H9 (cell line): ENCODE measurements at regions not wholly inside any gene's neighbourhood (a gene's known extent, or its start where the extent isn't known, plus 50 kb on each side); places are given as distances from the start of the nearest gene placed in this dataset.

Experiments
- DNase-seq: peaks from one replicate; pipeline ENCODE4 v3.0.0-alpha.2; 2017
- H2AFZ ChIP-seq: one replicate; pipeline ENCODE4 v1.6.1; 2013; ENCODE audit warnings: mild to moderate bottlenecking, low read length, control low read depth, moderate library complexity
- H2AK5ac ChIP-seq: 2 replicates; pipeline ENCODE4 v1.6.1; 2013; ENCODE audit warnings: low read length, control low read depth, mixed read lengths; ENCODE audit not compliant: insufficient read length
- H2BK120ac ChIP-seq: one replicate; pipeline ENCODE4 v1.6.1; 2013; ENCODE audit warnings: low read depth, mild to moderate bottlenecking, low read length, control low read depth, inconsistent platforms; ENCODE audit not compliant: poor library complexity, severe bottlenecking
- H2BK12ac ChIP-seq: 2 replicates; pipeline ENCODE4 v1.6.1; 2013; ENCODE audit warnings: low read length, control low read depth, mixed read lengths, low read depth; ENCODE audit not compliant: insufficient read length
- H2BK15ac ChIP-seq: 2 replicates; pipeline ENCODE4 v1.6.1; 2013; ENCODE audit warnings: low read depth, low read length, control low read depth
- H2BK20ac ChIP-seq: one replicate; pipeline ENCODE4 v1.6.1; 2013; ENCODE audit warnings: low read depth, mild to moderate bottlenecking, low read length, control low read depth, inconsistent platforms; ENCODE audit not compliant: poor library complexity, severe bottlenecking
- H2BK5ac ChIP-seq: 2 replicates; pipeline ENCODE4 v1.6.1; 2013; ENCODE audit warnings: low read length, control low read depth, mixed read lengths; ENCODE audit not compliant: insufficient read length
- H3K14ac ChIP-seq: 2 replicates; pipeline ENCODE4 v1.6.1; 2013; ENCODE audit warnings: low read length, control low read depth; ENCODE audit not compliant: insufficient read depth
- H3K18ac ChIP-seq: 2 replicates; pipeline ENCODE4 v1.6.1; 2013; ENCODE audit warnings: low read depth, mild to moderate bottlenecking, mixed read lengths, low read length, control low read depth; ENCODE audit not compliant: insufficient read length
- H3K23ac ChIP-seq: 2 replicates; pipeline ENCODE4 v1.6.1; 2013; ENCODE audit warnings: low read length, control low read depth, mixed read lengths, low read depth; ENCODE audit not compliant: insufficient read length
- H3K23me2 ChIP-seq: 2 replicates; pipeline ENCODE4 v1.6.1; 2013; ENCODE audit warnings: low read depth, mild to moderate bottlenecking, mixed read lengths, low read length, control low read depth; ENCODE audit not compliant: insufficient read length, poor library complexity, severe bottlenecking
- H3K27ac ChIP-seq: 2 replicates; pipeline ENCODE4 v1.5.1; 2013; ENCODE audit warnings: low read length, control low read depth, mixed read lengths, low read depth; ENCODE audit not compliant: insufficient read length
- H3K27me3 ChIP-seq: 2 replicates; pipeline ENCODE4 v1.6.1; 2013; ENCODE audit warnings: low read length, control low read depth, inconsistent platforms; ENCODE audit not compliant: insufficient read depth
- H3K4ac ChIP-seq: 2 replicates; pipeline ENCODE4 v1.6.1; 2013; ENCODE audit warnings: low read depth, mild to moderate bottlenecking, control low read depth, inconsistent platforms, low read length, moderate library complexity
- H3K4me1 ChIP-seq: 2 replicates; pipeline ENCODE4 v1.6.1; 2013; ENCODE audit warnings: low read length, control low read depth, inconsistent platforms; ENCODE audit not compliant: insufficient read depth
- H3K4me2 ChIP-seq: 2 replicates; pipeline ENCODE4 v1.6.1; 2013; ENCODE audit warnings: low read length, control low read depth, mixed read lengths; ENCODE audit not compliant: insufficient read length, insufficient read depth
- H3K56ac ChIP-seq: 2 replicates; pipeline ENCODE4 v1.6.1; 2013; ENCODE audit warnings: low read depth, mild to moderate bottlenecking, mixed read lengths, low read length, control low read depth; ENCODE audit not compliant: insufficient read length
- H3K79me1 ChIP-seq: 2 replicates; pipeline ENCODE4 v1.6.1; 2013; ENCODE audit warnings: low read depth, mild to moderate bottlenecking, moderate library complexity, low read length, control low read depth, inconsistent platforms; ENCODE audit not compliant: insufficient read depth, poor library complexity, severe bottlenecking
- H3K79me2 ChIP-seq: 2 replicates; pipeline ENCODE4 v1.6.1; 2013; ENCODE audit warnings: low read length, control low read depth, inconsistent platforms; ENCODE audit not compliant: insufficient read depth
- H3K9ac ChIP-seq: 2 replicates; pipeline ENCODE4 v1.6.1; 2013; ENCODE audit warnings: low read length, control low read depth, mixed read lengths; ENCODE audit not compliant: insufficient read length; ENCODE audit errors: extremely low read depth
- H3K9me3 ChIP-seq: one replicate; pipeline ENCODE4 v1.6.1; 2013; ENCODE audit warnings: low read depth, low read length, inconsistent platforms; ENCODE audit not compliant: control insufficient read depth
- H3T11ph ChIP-seq: one replicate; pipeline ENCODE4 v1.6.1; 2013; ENCODE audit warnings: mild to moderate bottlenecking, low read length, control low read depth, inconsistent platforms
- H4K20me1 ChIP-seq: one replicate; pipeline ENCODE4 v1.6.1; 2013; ENCODE audit not compliant: control insufficient read depth, insufficient read length, insufficient read depth
- H4K5ac ChIP-seq: 2 replicates; pipeline ENCODE4 v1.6.1; 2013; ENCODE audit warnings: low read depth, mild to moderate bottlenecking, mixed read lengths, low read length, control low read depth; ENCODE audit not compliant: insufficient read length
- H4K8ac ChIP-seq: replicated peaks from 2 replicates; pipeline ENCODE4 v1.6.1; 2013; ENCODE audit warnings: low read length, control low read depth, mixed read lengths, low read depth; ENCODE audit not compliant: insufficient read length
- H4K91ac ChIP-seq: 2 replicates; pipeline ENCODE4 v1.6.1; 2013; ENCODE audit warnings: low read depth, mild to moderate bottlenecking, moderate library complexity, mixed read lengths, low read length, control low read depth; ENCODE audit not compliant: insufficient read length
- H3K27ac Mint-ChIP-seq, 3 experiments: 2 replicates in 2 of 3; 3 replicates in 1 of 3; pipeline ENCODE4 v1.8.0; 2020 to 2021; ENCODE audit warnings: mixed read lengths in 3 of 3, mild to moderate bottlenecking in 1 of 3, moderate library complexity in 1 of 3
- H3K27me3 Mint-ChIP-seq: 2 replicates; pipeline ENCODE4 v1.8.0; 2021; ENCODE audit warnings: low read depth, mild to moderate bottlenecking, moderate library complexity, mixed read lengths
- H3K36me3 Mint-ChIP-seq, 3 experiments: 2 replicates in 2 of 3; 3 replicates in 1 of 3; pipeline ENCODE4 v1.8.0; 2020 to 2021; ENCODE audit warnings: low read depth in 3 of 3, mixed read lengths in 3 of 3; ENCODE audit not compliant: insufficient read depth in 1 of 3
- H3K4me1 Mint-ChIP-seq, 2 experiments: 2 replicates each; pipeline ENCODE4 v1.8.0; 2020; ENCODE audit warnings: mixed read lengths in 2 of 2
- H3K4me3 Mint-ChIP-seq, 2 experiments: 2 replicates in 1 of 2; 3 replicates in 1 of 2; pipeline ENCODE4 v1.8.0; 2020 to 2021; ENCODE audit warnings: mild to moderate bottlenecking in 2 of 2, mixed read lengths in 2 of 2, moderate library complexity in 1 of 2
- H3K9me3 Mint-ChIP-seq, 2 experiments: 2 replicates in 1 of 2; 3 replicates in 1 of 2; pipeline ENCODE4 v1.8.0; 2020; ENCODE audit warnings: mild to moderate bottlenecking in 2 of 2, mixed read lengths in 2 of 2, moderate library complexity in 1 of 2
- CTCF ChIP-seq: fragments of 200-600 bp; sonication (generic); conservative IDR thresholded peaks from 3 replicates; pipeline ENCODE4 v1.8.0; 2021; ENCODE audit warnings: antibody characterized with exemption, mild to moderate bottlenecking
- WGBS: extraction: QIAGEN DNeasy Blood & Tissue Kit; methylation state at CpG from one replicate; pipeline ENCODE4 v1.1.7; 2013; ENCODE audit warnings: missing lambda C conversion rate, low lambda C conversion rate, mixed read lengths; ENCODE audit not compliant: insufficient read length; ENCODE audit errors: extremely low coverage; 5-methylcytosine and 5-hydroxymethylcytosine counted together

GRCh38 chr22:48459259-48459658 lies 1368.4 kb downstream of the BRD1 start:
- Histone ChIP-seq H3K4me1 (no peaks in the 10 kb centered on the region), H4K91ac (no peak overlapping the region), H2BK120ac (no peak overlapping the region), H2BK12ac (no peak overlapping the region), H3K27me3 (no peaks in the 10 kb centered on the region), H3K79me1 (no peaks in the 10 kb centered on the region), H3K79me2 (no peaks in the 10 kb centered on the region), H3K9me3 (no peaks in the 10 kb centered on the region), H3K4ac (no peak overlapping the region), H3K23ac (no peak overlapping the region), H3T11ph (no peak overlapping the region), H4K5ac (no peak overlapping the region), H3K18ac (no peak overlapping the region), H2BK5ac (no peak overlapping the region), H2AFZ (no peak overlapping the region), H3K23me2 (no peaks in the 10 kb centered on the region), H4K20me1 (no peaks in the 10 kb centered on the region), H2BK15ac (no peak overlapping the region), H2AK5ac (no peak overlapping the region), H2BK20ac (no peak overlapping the region), H3K27ac (no peak overlapping the region), H3K14ac (no peak overlapping the region), H3K56ac (no peak overlapping the region), H3K4me2 (no peak overlapping the region), H3K9ac (no peak overlapping the region), H4K8ac (no peak overlapping the region)
- TF ChIP-seq CTCF, result no peak
- H3K36me3 Mint-ChIP-seq, result no peaks in the 10 kb centered on the region
- H3K27me3 Mint-ChIP-seq, result no peaks in the 10 kb centered on the region; the same call in none of the 2 replicates
- no peak for DNase-seq
- no CpG with 5 or more reads among the region's 6 CpGs for WGBS
- no peak overlapping the region for H3K27ac Mint-ChIP-seq
- peaks cover 2 to 6% of the 10 kb centered on the region in 2 experiments; a peak in 3 of 4 replicates for H3K4me1 Mint-ChIP-seq
- H3K4me3 Mint-ChIP-seq, result no peak overlapping the region
- H3K9me3 Mint-ChIP-seq, result no peaks in the 10 kb centered on the region
